ENCODE measurements at regions not wholly inside any gene's neighbourhood (a gene's known extent, or its start where the extent isn't known, plus 50 kb on each side); places are given as distances from the start of the nearest gene placed in this dataset.

GRCh38 chr18:71598374-71598773 is 945.8 kb downstream of the CBLN2 start:
- intact Hi-C loops (cut with micrococcal nuclease): no loop called here
- Mint-ChIP-seq H3K4me1 (no peaks in the 10 kb centered on the region), H3K27ac (no peak overlapping the region), H3K4me3 (no peak overlapping the region), H3K36me3 (ENCODE audit: low read depth) (no peaks in the 10 kb centered on the region), H3K27me3 (no peaks in the 10 kb centered on the region), H3K9me3 (no peaks in the 10 kb centered on the region)
- DNase-seq: no peak

DNA sequence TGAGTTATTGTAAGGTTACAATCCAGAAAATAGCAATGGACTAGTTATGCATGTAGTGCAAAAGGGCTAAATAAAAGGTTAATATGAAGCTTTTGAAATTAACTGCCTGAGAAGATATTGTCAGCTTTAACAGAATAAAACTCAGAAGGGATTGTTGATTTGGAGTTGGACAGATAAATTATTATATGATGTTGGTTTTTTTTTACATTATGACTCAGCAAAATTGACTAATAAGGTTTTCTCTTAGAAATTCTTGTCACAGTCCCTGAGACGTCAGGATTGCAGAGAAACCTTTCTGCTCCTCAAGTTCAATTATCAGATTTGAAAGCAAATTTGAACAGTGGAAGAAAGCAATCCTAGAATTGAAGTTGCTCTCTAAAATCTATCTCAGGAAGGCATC is 946.9 kb downstream of the CBLN2 start:
- H3K27me3 Mint-ChIP-seq: no peaks in the 10 kb centered on the region
- intact Hi-C loops (cut with micrococcal nuclease): no loop called here

DNA sequence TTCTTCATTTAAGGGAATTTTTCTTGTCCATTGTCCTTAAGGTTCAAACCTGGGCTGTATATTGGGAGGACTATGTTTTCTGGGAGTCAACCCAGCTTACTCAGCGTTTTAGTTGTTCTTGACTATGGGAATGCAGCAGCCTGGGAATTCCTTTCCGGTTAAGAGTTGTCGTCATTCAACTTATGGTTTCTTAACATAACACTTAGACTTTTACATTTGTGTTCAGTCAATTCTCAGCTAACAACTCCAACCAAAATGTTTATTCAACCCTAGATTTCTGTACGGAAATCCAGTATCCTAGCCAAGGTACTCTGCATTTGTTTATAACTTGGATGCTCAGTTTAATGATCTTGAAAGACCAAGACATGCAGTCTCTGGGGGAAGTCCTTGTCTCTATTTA is 960.9 kb downstream of the CBLN2 start:
- DNase-seq: no peak
- Mint-ChIP-seq H3K4me3 (no peak overlapping the region), H3K9me3 (no peaks in the 10 kb centered on the region), H3K4me1 (no peaks in the 10 kb centered on the region), H3K27me3 (no peaks in the 10 kb centered on the region), H3K36me3 (ENCODE audit: low read depth) (no peaks in the 10 kb centered on the region), H3K27ac (no peak overlapping the region)
- intact Hi-C loops (cut with micrococcal nuclease): no loop called here

More for the DNA sequence above, 946.9 kb downstream of the CBLN2 start:
- H3K27ac Mint-ChIP-seq: no peak overlapping the region
- H3K4me3 Mint-ChIP-seq: no peak overlapping the region
- H3K4me1 Mint-ChIP-seq: no peaks in the 10 kb centered on the region
- H3K9me3 Mint-ChIP-seq: no peaks in the 10 kb centered on the region
- no peak for DNase-seq
- H3K36me3 Mint-ChIP-seq (ENCODE audit: low read depth): no peaks in the 10 kb centered on the region

GRCh38 chr18:71554686-71555085 is 989.5 kb downstream of the CBLN2 start:
- Mint-ChIP-seq H3K27me3 (no peaks in the 10 kb centered on the region), H3K4me1 (no peaks in the 10 kb centered on the region), H3K4me3 (no peak overlapping the region), H3K9me3 (no peaks in the 10 kb centered on the region), H3K36me3 (ENCODE audit: low read depth) (no peaks in the 10 kb centered on the region), H3K27ac (no peak overlapping the region)
- no peak for DNase-seq
- intact Hi-C loops (cut with micrococcal nuclease): no loop called here

DNA sequence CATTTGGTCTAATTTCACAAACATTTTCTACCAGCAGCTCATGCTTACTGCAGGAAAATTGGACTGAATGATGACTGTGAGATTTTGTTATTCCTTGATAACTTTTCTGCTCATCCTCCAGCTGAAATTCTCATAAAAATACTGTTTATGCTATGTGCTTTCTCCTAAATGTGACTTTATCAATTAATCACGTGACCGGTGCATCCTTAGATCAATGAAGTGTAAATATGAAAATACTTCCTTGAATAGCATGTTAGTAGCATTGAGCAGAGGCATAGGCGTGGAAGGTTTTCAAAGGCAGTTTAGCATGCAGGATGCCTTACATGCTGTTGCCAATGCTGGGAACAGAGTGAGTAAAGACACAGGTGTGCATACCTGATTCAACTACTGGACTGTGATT is 1002.5 kb downstream of the CBLN2 start:
- no peaks in the 10 kb centered on the region for H3K27me3 Mint-ChIP-seq
- intact Hi-C loops (cut with micrococcal nuclease): no loop called here
- no peaks in the 10 kb centered on the region for H3K36me3 Mint-ChIP-seq (ENCODE audit: low read depth)
- no peak for DNase-seq
- no peak overlapping the region for H3K27ac Mint-ChIP-seq
- peaks cover 3% of the 10 kb centered on the region for H3K9me3 Mint-ChIP-seq
- H3K4me3 Mint-ChIP-seq: no peak overlapping the region
- H3K4me1 Mint-ChIP-seq: no peaks in the 10 kb centered on the region

DNA sequence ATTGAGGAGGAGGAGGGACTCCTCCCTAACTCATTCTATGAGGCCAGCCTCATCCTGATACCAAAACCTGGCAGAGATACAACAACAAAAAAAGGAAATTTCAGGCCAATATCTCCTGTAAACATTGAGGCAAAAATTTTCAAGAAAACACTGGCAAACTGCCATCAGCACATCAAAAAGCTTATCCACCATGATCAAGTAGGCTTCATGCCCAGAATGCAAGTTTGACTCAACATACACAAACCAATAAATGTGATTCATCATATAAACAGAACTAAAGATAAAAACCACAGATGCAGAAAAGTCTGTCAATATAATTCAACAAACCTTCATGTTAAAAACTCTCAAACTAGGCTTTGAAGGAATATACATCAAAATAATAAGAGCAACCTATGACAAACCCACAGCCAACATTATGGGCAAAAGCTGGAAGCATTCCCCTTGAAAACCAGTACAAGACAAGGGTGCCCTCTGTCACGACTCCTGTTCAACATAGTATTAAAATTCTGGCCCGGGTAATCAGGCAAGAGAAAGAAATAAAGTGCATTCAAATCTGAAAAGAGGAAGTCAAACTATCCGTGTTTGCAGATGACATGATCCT is 1014.3 kb downstream of the CBLN2 start:
- Mint-ChIP-seq H3K27me3 (no peaks in the 10 kb centered on the region), H3K4me1 (no peaks in the 10 kb centered on the region), H3K9me3 (no peaks in the 10 kb centered on the region), H3K36me3 (ENCODE audit: low read depth) (no peaks in the 10 kb centered on the region), H3K4me3 (no peak overlapping the region), H3K27ac (no peak overlapping the region)
- intact Hi-C loops (cut with micrococcal nuclease): no loop called here
- no peak for DNase-seq

- DNase-seq: no peak
- Mint-ChIP-seq H3K27ac (no peak overlapping the region), H3K36me3 (ENCODE audit: low read depth) (no peaks in the 10 kb centered on the region), H3K4me1 (no peaks in the 10 kb centered on the region), H3K9me3 (no peaks in the 10 kb centered on the region), H3K27me3 (no peaks in the 10 kb centered on the region), H3K4me3 (no peak overlapping the region)
- intact Hi-C loops (cut with micrococcal nuclease): no loop called here
Observed at GRCh38 chr18:71523483-71524435, 1020.4 kb downstream of the CBLN2 start.

DNA sequence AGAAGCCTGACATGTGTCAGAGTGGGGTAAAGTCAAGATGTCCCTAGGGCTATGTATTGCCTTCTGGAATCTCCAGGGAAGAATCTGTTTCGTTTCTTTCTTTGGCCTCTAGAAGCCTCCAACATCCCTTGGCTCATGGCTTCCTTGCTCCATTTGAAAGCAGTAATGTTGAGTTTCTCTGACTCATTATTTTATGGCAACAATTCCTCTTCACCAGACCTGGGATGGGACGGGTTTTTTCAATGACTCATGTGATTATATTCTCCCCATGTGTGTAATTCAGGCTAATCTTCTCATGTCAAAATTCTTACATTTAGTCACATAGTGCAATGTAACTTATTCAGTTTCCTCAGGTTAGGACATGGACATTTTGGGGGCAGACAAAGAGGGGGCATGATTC is 1038.6 kb downstream of the CBLN2 start:
- Mint-ChIP-seq H3K36me3 (ENCODE audit: low read depth) (no peaks in the 10 kb centered on the region), H3K9me3 (no peaks in the 10 kb centered on the region), H3K27me3 (no peaks in the 10 kb centered on the region), H3K27ac (no peak overlapping the region), H3K4me3 (no peak overlapping the region), H3K4me1 (no peaks in the 10 kb centered on the region)
- intact Hi-C loops (cut with micrococcal nuclease): no loop called here
- no peak for DNase-seq

DNA sequence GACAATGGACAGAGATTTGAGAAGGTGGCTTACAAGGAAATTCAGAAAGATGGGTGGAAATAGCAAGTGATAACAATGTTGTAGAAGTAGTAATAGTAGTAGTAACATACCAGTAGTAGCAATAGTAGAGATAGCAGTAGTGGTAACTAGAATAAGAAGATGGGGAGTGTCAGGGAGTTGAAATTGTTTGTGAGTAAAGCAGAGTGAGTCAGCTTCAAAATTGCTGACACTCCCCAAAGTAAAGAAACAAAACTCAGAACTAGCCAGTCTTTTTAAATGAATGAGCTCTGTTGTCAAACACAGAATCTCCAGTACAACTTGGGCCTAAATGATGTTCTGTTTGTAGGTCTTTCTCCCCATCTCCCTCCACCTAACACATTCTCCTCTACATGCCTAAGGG is 1040.9 kb downstream of the CBLN2 start:
- no peak overlapping the region for H3K27ac Mint-ChIP-seq
- no peaks in the 10 kb centered on the region for H3K4me1 Mint-ChIP-seq
- no peak for DNase-seq
- no peaks in the 10 kb centered on the region for H3K9me3 Mint-ChIP-seq
- H3K4me3 Mint-ChIP-seq: no peak overlapping the region
- no peaks in the 10 kb centered on the region for H3K27me3 Mint-ChIP-seq
- H3K36me3 Mint-ChIP-seq (ENCODE audit: low read depth): no peaks in the 10 kb centered on the region
- intact Hi-C loops (cut with micrococcal nuclease): no loop called here

- no peaks in the 10 kb centered on the region for H3K36me3 Mint-ChIP-seq (ENCODE audit: low read depth)
- no peaks in the 10 kb centered on the region for H3K4me1 Mint-ChIP-seq
- no peak overlapping the region for H3K4me3 Mint-ChIP-seq
- intact Hi-C loops (cut with micrococcal nuclease): no loop called here
- peaks cover 2% of the 10 kb centered on the region for H3K9me3 Mint-ChIP-seq
- no peak for DNase-seq
- H3K27me3 Mint-ChIP-seq: no peaks in the 10 kb centered on the region
- no peak overlapping the region for H3K27ac Mint-ChIP-seq
Observed at GRCh38 chr18:71485611-71486010, 1058.5 kb downstream of the CBLN2 start.

GRCh38 chr18:71471963-71472725 is 1072.0 kb downstream of the CBLN2 start:
- no peak overlapping the region for H3K27ac Mint-ChIP-seq
- intact Hi-C loops (cut with micrococcal nuclease): no loop called here
- DNase-seq: no peak
- H3K9me3 Mint-ChIP-seq: peaks cover 3% of the 10 kb centered on the region
- no peak overlapping the region for H3K4me3 Mint-ChIP-seq
- H3K27me3 Mint-ChIP-seq: no peaks in the 10 kb centered on the region
- no peaks in the 10 kb centered on the region for H3K4me1 Mint-ChIP-seq
- H3K36me3 Mint-ChIP-seq (ENCODE audit: low read depth): no peaks in the 10 kb centered on the region

- intact Hi-C loops (cut with micrococcal nuclease): no loop called here
- H3K9me3 Mint-ChIP-seq: no peaks in the 10 kb centered on the region
- no peak for DNase-seq
- no peaks in the 10 kb centered on the region for H3K36me3 Mint-ChIP-seq (ENCODE audit: low read depth)
- H3K27me3 Mint-ChIP-seq: no peaks in the 10 kb centered on the region
- no peak overlapping the region for H3K27ac Mint-ChIP-seq
- H3K4me1 Mint-ChIP-seq: no peaks in the 10 kb centered on the region
- H3K4me3 Mint-ChIP-seq: no peak overlapping the region
Observed at GRCh38 chr18:71456206-71456605, 1087.9 kb downstream of the CBLN2 start.

DNA sequence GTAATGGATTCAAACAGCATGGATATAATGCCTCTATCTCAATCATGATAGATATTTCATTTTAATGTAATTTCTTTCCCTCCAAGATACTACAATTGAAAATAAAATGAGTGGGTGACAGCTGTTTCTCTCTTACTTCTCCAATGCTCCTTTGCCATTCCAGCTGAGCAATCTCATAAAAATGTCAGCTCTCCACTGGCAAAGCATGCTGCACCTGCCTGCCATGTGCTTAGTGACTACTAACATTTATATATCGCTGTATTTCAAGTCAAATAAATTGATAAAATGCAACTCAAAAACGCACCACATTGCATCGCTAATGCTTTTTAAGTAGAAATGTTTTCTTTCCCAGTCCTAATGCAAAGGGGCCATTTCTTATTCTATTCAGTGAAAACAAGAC is 1093.9 kb downstream of the CBLN2 start:
- intact Hi-C loops (cut with micrococcal nuclease): no loop called here
- Mint-ChIP-seq H3K36me3 (ENCODE audit: low read depth) (no peaks in the 10 kb centered on the region), H3K9me3 (no peaks in the 10 kb centered on the region), H3K27me3 (no peaks in the 10 kb centered on the region), H3K4me1 (no peaks in the 10 kb centered on the region), H3K27ac (no peak overlapping the region), H3K4me3 (no peak overlapping the region)
- no peak for DNase-seq

Measured in activated CD4-positive, alpha-beta T cell treated with anti-CD3 and anti-CD28 coated beads, Interleukin-2, amount 10 ng/mL, durations not matched to agents 24 days and 14 days (primary cell).